WTC11 (cell line): ENCODE measurements at regions not wholly inside any gene's neighbourhood (a gene's known extent, or its start where the extent isn't known, plus 50 kb on each side); places are given as distances from the start of the nearest gene placed in this dataset.

Experiments used
- CBFB ChIP-seq: sonication (generic); formaldehyde crosslinking; IDR thresholded peaks from 2 replicates; pipeline ENCODE4 v1.8.1; 2022; ENCODE audit warnings: mild to moderate bottlenecking, low read depth, missing genetic modification reagents
- CREB1 ChIP-seq: sonication (generic); formaldehyde crosslinking; IDR thresholded peaks from 2 replicates; pipeline ENCODE4 v1.8.0; 2023; ENCODE audit warnings: mild to moderate bottlenecking, missing genetic modification reagents
- NFYB ChIP-seq: sonication (generic); formaldehyde crosslinking; conservative IDR thresholded peaks from 2 replicates; pipeline ENCODE4 v1.8.0; 2022; ENCODE audit warnings: low read depth, missing genetic modification reagents
- NR2C2 ChIP-seq: sonication (generic); formaldehyde crosslinking; IDR thresholded peaks from 2 replicates; pipeline ENCODE4 v1.8.0; 2022; ENCODE audit warnings: mild to moderate bottlenecking, missing genetic modification reagents
- SMAD3 ChIP-seq: sonication (generic); formaldehyde crosslinking; IDR thresholded peaks from 2 replicates; pipeline ENCODE4 v1.8.0; 2022; ENCODE audit warnings: missing genetic modification reagents, mild to moderate bottlenecking, borderline replicate concordance
- SOX15 ChIP-seq: fragments of 250-450 bp; sonication (Bioruptor Pico); IDR thresholded peaks from 2 replicates; pipeline ENCODE4 v1.9.0; 2021; ENCODE audit warnings: mild to moderate bottlenecking
- ZNF423 ChIP-seq: fragments of 250-450 bp; sonication (Bioruptor Pico); IDR thresholded peaks from 2 replicates; pipeline ENCODE4 v2.1.2; 2022; ENCODE audit warnings: mild to moderate bottlenecking, moderate library complexity
- TF ChIP-seq, protein P1 (sequence below): sonication (generic); formaldehyde crosslinking; conservative IDR thresholded peaks from 2 replicates; pipeline ENCODE4 v1.8.1; 2022; ENCODE audit warnings: mild to moderate bottlenecking, missing genetic modification reagents
- TF ChIP-seq, protein P2 (sequence below): sonication (generic); formaldehyde crosslinking; IDR thresholded peaks from 2 replicates; pipeline ENCODE4 v1.8.0; 2022; ENCODE audit warnings: mild to moderate bottlenecking, missing genetic modification reagents
- TF ChIP-seq, protein P3 (sequence below): fragments of 200-600 bp; IDR thresholded peaks from 2 replicates; pipeline ENCODE4 v1.8.0; 2022; ENCODE audit warnings: antibody characterized with exemption
- TF ChIP-seq, protein P4 (sequence below): sonication (generic); formaldehyde crosslinking; IDR thresholded peaks from 2 replicates; pipeline ENCODE4 v1.8.1; 2022; ENCODE audit warnings: low read depth, missing genetic modification reagents, borderline replicate concordance

DNA sequence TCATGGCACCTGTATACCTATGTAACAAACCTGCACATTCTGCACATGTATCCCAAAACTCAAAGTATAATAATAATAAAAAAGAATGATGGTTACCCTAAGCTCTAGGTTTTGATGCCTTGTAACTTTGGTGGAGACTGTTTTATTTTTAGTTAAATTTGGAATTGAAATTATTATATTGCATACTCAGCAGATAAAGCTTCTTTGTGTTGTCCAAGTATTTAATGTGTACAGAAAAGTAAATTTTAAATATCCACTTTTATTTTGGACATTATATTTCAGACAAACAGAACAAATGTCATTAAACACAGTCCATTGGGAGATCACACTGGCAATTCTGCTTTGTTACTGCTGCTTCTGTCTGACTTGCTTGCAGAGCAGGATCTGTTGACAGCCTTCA is 684.5 kb upstream of the CT83 start:
- TF ChIP-seq, protein P1, sequence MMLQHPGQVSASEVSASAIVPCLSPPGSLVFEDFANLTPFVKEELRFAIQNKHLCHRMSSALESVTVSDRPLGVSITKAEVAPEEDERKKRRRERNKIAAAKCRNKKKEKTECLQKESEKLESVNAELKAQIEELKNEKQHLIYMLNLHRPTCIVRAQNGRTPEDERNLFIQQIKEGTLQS (CRISPR knock-in tag): no peak
- TF ChIP-seq ZNF423 (CRISPR knock-in tag) (no peak), CBFB (CRISPR knock-in tag) (no peak), NR2C2 (no peak), SMAD3 (CRISPR knock-in tag) (no peak), NFYB (no peak), CREB1 (no peak), SOX15 (CRISPR knock-in tag) (no peak)
- TF ChIP-seq, protein P2, sequence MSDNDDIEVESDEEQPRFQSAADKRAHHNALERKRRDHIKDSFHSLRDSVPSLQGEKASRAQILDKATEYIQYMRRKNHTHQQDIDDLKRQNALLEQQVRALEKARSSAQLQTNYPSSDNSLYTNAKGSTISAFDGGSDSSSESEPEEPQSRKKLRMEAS (CRISPR knock-in tag): no peak
- TF ChIP-seq, protein P3, sequence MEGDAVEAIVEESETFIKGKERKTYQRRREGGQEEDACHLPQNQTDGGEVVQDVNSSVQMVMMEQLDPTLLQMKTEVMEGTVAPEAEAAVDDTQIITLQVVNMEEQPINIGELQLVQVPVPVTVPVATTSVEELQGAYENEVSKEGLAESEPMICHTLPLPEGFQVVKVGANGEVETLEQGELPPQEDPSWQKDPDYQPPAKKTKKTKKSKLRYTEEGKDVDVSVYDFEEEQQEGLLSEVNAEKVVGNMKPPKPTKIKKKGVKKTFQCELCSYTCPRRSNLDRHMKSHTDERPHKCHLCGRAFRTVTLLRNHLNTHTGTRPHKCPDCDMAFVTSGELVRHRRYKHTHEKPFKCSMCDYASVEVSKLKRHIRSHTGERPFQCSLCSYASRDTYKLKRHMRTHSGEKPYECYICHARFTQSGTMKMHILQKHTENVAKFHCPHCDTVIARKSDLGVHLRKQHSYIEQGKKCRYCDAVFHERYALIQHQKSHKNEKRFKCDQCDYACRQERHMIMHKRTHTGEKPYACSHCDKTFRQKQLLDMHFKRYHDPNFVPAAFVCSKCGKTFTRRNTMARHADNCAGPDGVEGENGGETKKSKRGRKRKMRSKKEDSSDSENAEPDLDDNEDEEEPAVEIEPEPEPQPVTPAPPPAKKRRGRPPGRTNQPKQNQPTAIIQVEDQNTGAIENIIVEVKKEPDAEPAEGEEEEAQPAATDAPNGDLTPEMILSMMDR: no peak
- TF ChIP-seq, protein P4, sequence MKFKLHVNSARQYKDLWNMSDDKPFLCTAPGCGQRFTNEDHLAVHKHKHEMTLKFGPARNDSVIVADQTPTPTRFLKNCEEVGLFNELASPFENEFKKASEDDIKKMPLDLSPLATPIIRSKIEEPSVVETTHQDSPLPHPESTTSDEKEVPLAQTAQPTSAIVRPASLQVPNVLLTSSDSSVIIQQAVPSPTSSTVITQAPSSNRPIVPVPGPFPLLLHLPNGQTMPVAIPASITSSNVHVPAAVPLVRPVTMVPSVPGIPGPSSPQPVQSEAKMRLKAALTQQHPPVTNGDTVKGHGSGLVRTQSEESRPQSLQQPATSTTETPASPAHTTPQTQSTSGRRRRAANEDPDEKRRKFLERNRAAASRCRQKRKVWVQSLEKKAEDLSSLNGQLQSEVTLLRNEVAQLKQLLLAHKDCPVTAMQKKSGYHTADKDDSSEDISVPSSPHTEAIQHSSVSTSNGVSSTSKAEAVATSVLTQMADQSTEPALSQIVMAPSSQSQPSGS (CRISPR knock-in tag): no peak
